Ectodermal cell (in vitro differentiated cells): ENCODE measurements at regions not wholly inside any gene's neighbourhood (a gene's known extent, or its start where the extent isn't known, plus 50 kb on each side); places are given as distances from the start of the nearest gene placed in this dataset.
"Not testable (repeated sequence)": the region's sequence is repeated elsewhere in the genome, so short reads cannot be mapped to it uniquely, and the experiment has no call there.

Experiments
- H3K27ac ChIP-seq: 2 replicates; pipeline ENCODE4 v1.7.0; 2013; ENCODE audit warnings: mild to moderate bottlenecking, low read depth, low read length; ENCODE audit not compliant: insufficient read depth, poor library complexity, severe bottlenecking
- H3K27me3 ChIP-seq: 2 replicates; pipeline ENCODE4 v1.7.0; 2013; ENCODE audit warnings: mild to moderate bottlenecking, low read length; ENCODE audit not compliant: insufficient read depth, control insufficient read depth, poor library complexity, severe bottlenecking
- H3K36me3 ChIP-seq: one replicate; pipeline ENCODE4 v1.7.0; 2013; ENCODE audit warnings: low read length; ENCODE audit not compliant: control insufficient read depth, insufficient read depth
- H3K4me1 ChIP-seq: one replicate; pipeline ENCODE4 v1.7.0; 2013; ENCODE audit warnings: low read length; ENCODE audit not compliant: control insufficient read depth, insufficient read depth
- H3K4me3 ChIP-seq: 2 replicates; pipeline ENCODE4 v1.7.0; 2013; ENCODE audit warnings: low read depth, low read length, control low read depth; ENCODE audit not compliant: insufficient read depth
- H3K9me3 ChIP-seq: 2 replicates; pipeline ENCODE4 v1.7.0; 2013; ENCODE audit warnings: mild to moderate bottlenecking, low read length, moderate library complexity; ENCODE audit not compliant: control insufficient read depth
- WGBS, 2 experiments: methylation state at CpG; one replicate each; pipeline ENCODE4 v1.1.7; 2013; ENCODE audit warnings: missing lambda C conversion rate in 2 of 2; 5-methylcytosine and 5-hydroxymethylcytosine counted together

GRCh38 chr16:29255496-29255796 is 151.1 kb downstream of the NPIPB11 start:
- H3K9me3 ChIP-seq, H3K4me1 ChIP-seq, H3K4me3 ChIP-seq, H3K27me3 ChIP-seq, H3K36me3 ChIP-seq, H3K27ac ChIP-seq: not testable (repeated sequence)
- WGBS, 2 experiments: 90 to 95% methylated on average over 10 to 13 of the region's 13 CpGs

- 84 to 88% methylated on average over 29 to 33 of the region's 33 CpGs for WGBS, 2 experiments
- Histone ChIP-seq H3K4me1 (no peaks in the 10 kb centered on the region), H3K27ac (no peak overlapping the region), H3K36me3 (no peaks in the 10 kb centered on the region), H3K4me3 (no peak overlapping the region), H3K27me3 (no peaks in the 10 kb centered on the region), H3K9me3 (no peaks in the 10 kb centered on the region)
Measured at GRCh38 chr16:29254676-29255495, 151.6 kb downstream of the NPIPB11 start.

- H3K4me3 ChIP-seq, H3K9me3 ChIP-seq, H3K27me3 ChIP-seq, H3K27ac ChIP-seq, H3K4me1 ChIP-seq, H3K36me3 ChIP-seq: not testable (repeated sequence)
- 90 to 91% methylated on average over 35 of the region's 35 CpGs for WGBS, 2 experiments
Measured at GRCh38 chr16:29253716-29254590, 152.6 kb downstream of the NPIPB11 start.

GRCh38 chr16:29253066-29253590 is 153.4 kb downstream of the NPIPB11 start:
- H3K36me3 ChIP-seq, H3K4me3 ChIP-seq, H3K4me1 ChIP-seq, H3K27ac ChIP-seq, H3K9me3 ChIP-seq, H3K27me3 ChIP-seq: not testable (repeated sequence)
- 92 to 93% methylated on average over 7 of the region's 7 CpGs for WGBS, 2 experiments

GRCh38 chr16:29252311-29252710 is 154.2 kb downstream of the NPIPB11 start:
- H3K9me3 ChIP-seq, H3K27ac ChIP-seq, H3K4me1 ChIP-seq, H3K27me3 ChIP-seq, H3K36me3 ChIP-seq, H3K4me3 ChIP-seq: not testable (repeated sequence)
- WGBS, 2 experiments: 95% methylated on average over 14 of the region's 14 CpGs

- H3K27me3 ChIP-seq, H3K4me3 ChIP-seq, H3K4me1 ChIP-seq, H3K27ac ChIP-seq, H3K9me3 ChIP-seq, H3K36me3 ChIP-seq: not testable (repeated sequence)
- WGBS, 2 experiments: 79 to 83% methylated on average over 20 to 21 of the region's 21 CpGs
Measured at GRCh38 chr16:29251571-29252011, 154.9 kb downstream of the NPIPB11 start.

- WGBS, 2 experiments: 87% methylated on average over 14 to 15 of the region's 19 CpGs
Measured at GRCh38 chr16:29250923-29251434, 155.5 kb downstream of the NPIPB11 start.

GRCh38 chr16:29250469-29250868 is 156.0 kb downstream of the NPIPB11 start:
- H3K27me3 ChIP-seq, H3K36me3 ChIP-seq, H3K4me1 ChIP-seq, H3K4me3 ChIP-seq, H3K9me3 ChIP-seq, H3K27ac ChIP-seq: not testable (repeated sequence)
- WGBS, 2 experiments: 91 to 95% methylated on average over 3 of the region's 3 CpGs

More at GRCh38 chr16:29250923-29251434, 155.5 kb downstream of the NPIPB11 start:
- not testable (repeated sequence) for H3K27me3 ChIP-seq, H3K36me3 ChIP-seq, H3K9me3 ChIP-seq, H3K4me1 ChIP-seq, H3K4me3 ChIP-seq, H3K27ac ChIP-seq

- not testable (repeated sequence) for H3K27me3 ChIP-seq, H3K4me1 ChIP-seq, H3K9me3 ChIP-seq, H3K27ac ChIP-seq, H3K36me3 ChIP-seq, H3K4me3 ChIP-seq
- 90% methylated on average over 8 of the region's 8 CpGs for WGBS, 2 experiments
Measured at GRCh38 chr16:29248940-29249318, 157.6 kb downstream of the NPIPB11 start.

GRCh38 chr16:29248306-29248939 is 158.1 kb downstream of the NPIPB11 start:
- H3K36me3 ChIP-seq, H3K27me3 ChIP-seq, H3K4me3 ChIP-seq, H3K4me1 ChIP-seq, H3K27ac ChIP-seq, H3K9me3 ChIP-seq: not testable (repeated sequence)
- 90 to 91% methylated on average over 18 of the region's 18 CpGs for WGBS, 2 experiments
